WERI-Rb-1 (cell line): ENCODE measurements at regions not wholly inside any gene's neighbourhood (a gene's known extent, or its start where the extent isn't known, plus 50 kb on each side); places are given as distances from the start of the nearest gene placed in this dataset.

Experiments
- DNase-seq: peaks from one replicate; pipeline ENCODE4 v3.0.0-alpha.2; 2020
- H3K27ac ChIP-seq: fragments of 250-450 bp; sonication (Bioruptor Pico); 2 replicates; pipeline ENCODE4 v1.5.1; 2020; ENCODE audit warnings: mild to moderate bottlenecking, moderate library complexity
- H3K27me3 ChIP-seq: fragments of 250-450 bp; sonication (Bioruptor Pico); 2 replicates; pipeline ENCODE4 v1.5.1; 2021; ENCODE audit warnings: mild to moderate bottlenecking, low read depth, moderate library complexity; ENCODE audit not compliant: insufficient read depth, severe bottlenecking
- H3K36me3 ChIP-seq: fragments of 250-450 bp; sonication (Bioruptor Pico); 2 replicates; pipeline ENCODE4 v1.5.1; 2020; ENCODE audit warnings: mild to moderate bottlenecking, moderate library complexity
- H3K4me3 ChIP-seq: 2 replicates; pipeline ENCODE4 v1.5.1; 2011; ENCODE audit warnings: low read depth, mild to moderate bottlenecking, control low read depth, low read length
- H3K9me3 ChIP-seq: fragments of 250-450 bp; sonication (Bioruptor Pico); 2 replicates; pipeline ENCODE4 v1.5.1; 2021; ENCODE audit warnings: mild to moderate bottlenecking, moderate library complexity; ENCODE audit not compliant: severe bottlenecking
- TF ChIP-seq, protein P1 (sequence below): IDR thresholded peaks from 2 replicates; pipeline ENCODE4 v1.5.1; 2011; ENCODE audit warnings: low read depth, mild to moderate bottlenecking, control low read depth, inconsistent platforms, low read length

GRCh38 chr9:85890962-85891361, 50.0 kb upstream of the NAA35 start:
- H3K9me3 ChIP-seq = no peaks in the 10 kb centered on the region
- no peak overlapping the region for H3K27ac ChIP-seq
- H3K27me3 ChIP-seq = no peaks in the 10 kb centered on the region
- no peaks in the 10 kb centered on the region for H3K36me3 ChIP-seq
- DNase-seq = no peak
- TF ChIP-seq, protein P1, sequence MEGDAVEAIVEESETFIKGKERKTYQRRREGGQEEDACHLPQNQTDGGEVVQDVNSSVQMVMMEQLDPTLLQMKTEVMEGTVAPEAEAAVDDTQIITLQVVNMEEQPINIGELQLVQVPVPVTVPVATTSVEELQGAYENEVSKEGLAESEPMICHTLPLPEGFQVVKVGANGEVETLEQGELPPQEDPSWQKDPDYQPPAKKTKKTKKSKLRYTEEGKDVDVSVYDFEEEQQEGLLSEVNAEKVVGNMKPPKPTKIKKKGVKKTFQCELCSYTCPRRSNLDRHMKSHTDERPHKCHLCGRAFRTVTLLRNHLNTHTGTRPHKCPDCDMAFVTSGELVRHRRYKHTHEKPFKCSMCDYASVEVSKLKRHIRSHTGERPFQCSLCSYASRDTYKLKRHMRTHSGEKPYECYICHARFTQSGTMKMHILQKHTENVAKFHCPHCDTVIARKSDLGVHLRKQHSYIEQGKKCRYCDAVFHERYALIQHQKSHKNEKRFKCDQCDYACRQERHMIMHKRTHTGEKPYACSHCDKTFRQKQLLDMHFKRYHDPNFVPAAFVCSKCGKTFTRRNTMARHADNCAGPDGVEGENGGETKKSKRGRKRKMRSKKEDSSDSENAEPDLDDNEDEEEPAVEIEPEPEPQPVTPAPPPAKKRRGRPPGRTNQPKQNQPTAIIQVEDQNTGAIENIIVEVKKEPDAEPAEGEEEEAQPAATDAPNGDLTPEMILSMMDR = no peak
- H3K4me3 ChIP-seq = no peak overlapping the region
